GM19239 (cell line): ENCODE measurements at regions not wholly inside any gene's neighbourhood (a gene's known extent, or its start where the extent isn't known, plus 50 kb on each side); places are given as distances from the start of the nearest gene placed in this dataset.

ENCODE experiments used
- DNase-seq: peaks from one replicate; pipeline ENCODE4 v3.0.0; 2011; ENCODE audit warnings: low spot score; ENCODE audit not compliant: insufficient read length
- FAIRE-seq: peaks from 2 replicates; lab custom pipeline; 2011; peaks lifted over from hg19 to GRCh38; lab: Jason Lieb, UNC

DNA sequence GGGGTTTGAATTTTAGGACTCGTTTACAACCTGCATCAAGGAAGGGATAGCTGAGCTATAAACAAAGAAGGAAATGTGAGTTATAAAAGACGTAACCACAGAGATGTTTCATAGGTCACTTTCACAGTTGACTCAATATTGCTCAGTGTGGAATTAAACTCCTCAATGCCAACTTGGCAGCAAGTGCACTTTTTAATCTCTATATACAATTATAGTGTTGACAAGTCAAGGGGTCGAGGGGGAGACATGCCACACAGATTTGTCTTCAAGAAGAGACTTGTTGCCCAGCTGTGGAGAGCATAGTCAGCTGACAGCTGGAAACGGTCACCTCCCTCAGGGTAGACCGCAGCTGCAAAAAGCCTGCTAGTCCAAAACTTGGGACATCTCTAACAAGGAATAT lies 163.4 kb upstream of the DMAC1 start:
- FAIRE-seq (no peak), DNase-seq (no peak)

DNA sequence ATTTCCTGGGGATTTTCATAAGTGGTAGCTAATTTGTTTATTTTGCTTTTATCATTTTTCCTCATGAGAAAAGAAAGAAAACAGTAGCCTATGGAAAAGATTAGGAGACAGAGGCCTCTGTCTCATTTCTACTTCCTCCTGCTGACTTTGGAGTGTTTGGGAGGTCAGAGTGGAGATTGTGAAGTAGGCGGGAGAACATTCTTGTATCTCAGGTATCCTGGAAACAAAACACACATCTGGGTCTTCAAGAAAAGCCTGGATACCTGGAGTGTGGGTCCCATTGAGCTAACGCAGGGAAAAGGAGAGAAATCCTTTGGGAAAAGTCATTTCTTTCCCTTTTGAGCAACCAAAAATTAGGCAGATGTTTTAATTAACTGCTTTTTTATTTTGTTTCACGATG lies 161.5 kb upstream of the DMAC1 start:
- FAIRE-seq: no peak
- no peak for DNase-seq

DNA sequence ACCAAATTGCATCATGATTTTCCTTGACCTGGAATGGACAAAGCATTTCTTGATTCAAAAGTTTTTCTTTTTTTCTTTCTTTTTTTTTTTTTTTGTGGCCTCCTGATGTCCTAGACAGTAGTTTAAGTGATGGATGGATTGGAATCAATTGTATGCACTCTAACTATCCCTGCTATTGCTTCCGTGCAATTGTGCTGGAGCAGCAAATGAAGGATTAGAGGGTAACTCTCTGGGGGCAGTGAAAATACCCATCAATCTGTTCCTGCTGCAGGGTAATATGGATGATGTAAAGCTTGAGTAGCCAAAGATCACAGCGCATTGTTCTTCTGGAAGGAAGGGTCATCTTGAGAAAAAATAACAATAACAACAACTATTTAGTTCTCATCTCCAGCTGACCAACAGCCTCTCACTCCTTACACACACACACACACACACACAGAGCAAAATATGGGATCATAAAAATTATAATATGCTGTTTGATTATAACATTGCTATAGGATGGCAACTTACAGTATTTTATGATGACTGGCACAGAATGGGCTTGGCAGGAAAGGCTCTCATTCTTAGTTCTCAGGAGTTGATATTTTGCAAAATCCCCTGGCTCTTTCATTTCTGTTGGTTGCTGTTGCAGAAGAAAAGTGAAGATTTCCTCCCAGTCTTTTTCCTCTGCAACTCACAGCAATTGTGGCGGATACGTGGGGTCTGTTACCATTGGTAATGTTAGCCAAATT lies 160.9 kb upstream of the DMAC1 start:
- FAIRE-seq (no peak), DNase-seq (no peak)

DNA sequence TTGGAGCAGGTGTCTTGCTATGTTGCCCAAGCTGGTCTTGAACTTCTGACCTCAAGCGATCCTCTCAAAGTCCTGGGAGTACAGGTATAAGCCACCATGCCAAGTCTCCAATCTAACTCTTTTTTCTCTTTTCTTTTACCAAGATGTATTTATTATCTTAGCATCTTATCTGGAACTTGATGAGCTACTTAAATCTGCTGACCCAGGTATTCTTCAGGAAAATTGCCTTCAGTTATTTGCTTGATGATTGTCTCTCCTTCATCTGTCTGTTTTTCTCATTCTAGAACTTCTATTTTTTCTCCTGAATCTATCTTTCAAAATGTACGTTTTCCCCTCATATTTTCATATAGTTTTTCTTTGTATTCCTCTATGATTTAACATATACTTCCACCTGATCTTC lies 158.2 kb upstream of the DMAC1 start:
- no peak for DNase-seq
- no peak for FAIRE-seq

DNA sequence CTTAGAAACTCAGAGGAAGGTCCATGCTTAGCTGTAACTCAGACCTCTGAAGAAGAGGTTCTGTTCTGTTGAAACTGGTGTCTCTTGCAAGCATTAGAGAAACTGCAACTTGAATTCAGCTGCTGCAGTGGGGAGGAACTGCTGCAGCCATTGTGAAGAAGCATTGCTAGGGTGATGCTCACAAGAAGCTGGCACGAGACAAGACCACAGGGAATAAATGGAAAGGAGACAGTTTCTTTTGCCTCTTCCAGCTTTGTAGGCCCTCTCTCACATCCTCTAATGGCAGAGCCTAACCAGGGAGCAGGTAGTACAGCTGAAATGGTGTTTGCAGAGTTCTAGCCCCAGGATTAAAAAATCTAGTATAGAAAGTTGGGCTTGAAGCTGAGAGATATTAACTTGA lies 148.0 kb upstream of the DMAC1 start:
- DNase-seq (no peak), FAIRE-seq (no peak)

DNA sequence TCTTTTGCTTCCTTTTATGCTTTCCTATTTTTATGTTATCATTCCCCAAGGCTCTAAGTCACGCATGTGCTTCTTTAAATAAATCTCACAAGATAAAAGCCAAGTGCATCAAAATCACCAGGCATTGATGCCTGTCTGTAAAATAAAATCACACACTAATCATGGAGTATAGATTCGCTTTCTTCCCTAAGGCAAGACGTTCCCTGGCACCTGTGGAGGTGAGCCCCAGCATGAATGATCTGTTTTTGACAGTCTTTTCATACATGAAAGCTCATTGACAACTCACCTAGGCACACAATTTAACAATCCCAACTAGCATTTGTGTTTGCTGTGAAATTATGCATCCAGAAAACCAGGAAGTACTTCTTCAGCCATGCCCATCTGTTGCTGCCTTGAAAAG lies 146.9 kb upstream of the DMAC1 start:
- DNase-seq: no peak
- FAIRE-seq: no peak

DNA sequence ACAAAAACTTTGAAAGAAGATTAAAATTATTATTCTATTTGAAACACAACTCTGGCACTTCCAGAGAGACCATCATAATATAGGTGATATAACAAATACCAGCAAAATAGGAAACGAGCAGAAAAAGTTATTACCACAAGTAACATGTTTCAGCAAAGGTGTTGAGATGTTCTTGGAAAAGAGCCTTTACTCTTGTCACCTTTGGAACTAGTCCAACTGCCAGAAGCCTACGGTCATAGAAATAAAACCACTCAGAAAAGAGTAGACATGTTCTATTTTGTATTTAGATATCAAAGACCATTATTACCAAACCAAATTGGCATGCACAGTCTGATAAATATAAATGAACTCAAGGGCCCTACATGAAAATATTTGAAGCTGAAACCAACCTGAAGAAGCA lies 145.0 kb upstream of the DMAC1 start:
- DNase-seq: no peak
- FAIRE-seq: no peak

DNA sequence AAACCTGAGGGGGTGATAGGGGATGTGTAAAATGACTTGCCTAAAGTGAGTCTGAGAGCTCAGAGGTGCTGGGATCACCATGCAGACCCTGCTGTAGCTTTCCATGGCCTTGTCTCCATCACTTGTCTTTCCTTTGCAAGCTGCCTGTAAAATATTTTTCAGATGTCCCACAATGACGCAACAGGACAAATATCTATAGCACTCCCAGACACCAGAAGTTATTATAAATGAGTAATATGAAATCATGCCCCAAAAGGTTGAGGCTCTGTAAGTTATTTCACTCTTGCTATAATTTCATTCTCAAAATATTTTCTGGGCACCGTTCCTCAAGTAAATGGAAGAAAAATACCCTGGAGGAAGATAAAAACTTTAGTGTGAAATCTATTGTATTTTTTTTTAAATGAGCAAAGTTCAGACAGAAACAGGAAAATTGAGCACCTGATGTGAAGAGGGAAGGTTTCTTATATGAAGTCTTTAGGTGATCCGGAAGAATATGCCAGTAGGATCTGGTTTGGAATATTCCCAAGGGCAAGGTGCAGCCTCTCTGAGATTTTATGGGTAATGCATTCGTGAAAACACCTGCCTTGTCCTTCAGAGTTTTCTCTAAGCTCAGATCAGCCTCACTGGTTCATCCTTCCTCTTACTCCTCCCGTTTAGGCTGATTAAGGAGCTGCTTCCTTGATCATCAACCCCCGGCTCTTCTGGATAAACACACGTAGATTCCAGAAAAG lies 138.3 kb upstream of the DMAC1 start:
- DNase-seq (no peak), FAIRE-seq (no peak)

DNA sequence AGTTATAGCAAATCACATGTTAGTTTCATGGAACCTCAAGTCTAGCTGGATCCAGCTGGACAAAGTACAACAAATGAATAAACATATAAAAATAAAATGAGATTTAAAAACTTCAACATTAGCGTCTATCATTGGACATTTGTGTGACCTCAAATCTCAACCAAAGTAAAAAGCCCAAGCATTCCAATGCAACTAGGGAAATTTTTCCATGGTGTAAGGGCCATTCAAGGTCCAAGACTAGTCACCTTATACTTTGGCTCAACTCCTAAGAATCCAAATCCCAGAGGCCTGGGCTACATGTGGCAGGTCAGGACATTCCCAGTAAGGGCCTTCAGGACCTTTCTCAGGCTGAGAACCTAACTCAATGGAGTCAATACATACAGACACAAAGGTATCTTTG lies 137.4 kb upstream of the DMAC1 start:
- FAIRE-seq: no peak
- DNase-seq: no peak

DNA sequence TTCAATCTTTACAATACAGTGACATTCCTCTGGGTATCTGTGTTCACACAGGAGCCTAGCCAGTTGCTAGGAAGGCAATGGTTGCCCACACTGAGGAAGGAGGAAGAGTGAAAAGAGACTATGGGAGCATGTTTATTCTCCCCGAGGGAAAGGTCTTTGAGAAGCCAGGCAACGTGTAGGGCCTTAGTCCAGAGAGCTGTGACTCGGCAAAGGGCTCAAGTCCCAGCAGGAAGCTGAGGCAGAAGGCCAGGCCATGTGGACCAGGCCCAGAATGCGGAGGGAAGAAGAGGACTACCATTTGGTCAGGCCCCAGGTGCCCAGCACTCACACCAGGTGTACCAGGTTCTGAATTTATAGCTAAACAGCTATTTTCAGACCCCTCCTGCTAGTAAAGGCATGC lies 136.6 kb upstream of the DMAC1 start:
- FAIRE-seq (no peak), DNase-seq (no peak)

DNA sequence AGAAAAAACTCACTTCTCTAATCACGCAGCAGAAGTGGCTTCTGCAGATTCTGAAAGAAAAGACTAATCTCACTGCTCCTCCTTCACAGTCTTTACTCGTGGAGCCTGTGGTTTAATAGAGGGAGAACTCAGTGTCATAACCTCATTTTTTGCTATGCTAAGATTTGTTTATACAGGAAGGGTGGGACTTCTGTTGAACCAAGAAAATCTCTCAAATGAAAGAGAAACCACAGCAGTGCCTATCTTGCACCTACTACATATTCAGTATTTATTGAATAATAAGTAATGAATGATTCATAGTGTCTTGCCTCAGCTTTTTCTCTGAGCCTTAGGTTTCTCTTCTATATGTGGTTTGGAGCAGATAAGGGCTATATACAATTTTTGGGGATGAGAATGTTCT lies 136.1 kb upstream of the DMAC1 start:
- FAIRE-seq (no peak), DNase-seq (no peak)

DNA sequence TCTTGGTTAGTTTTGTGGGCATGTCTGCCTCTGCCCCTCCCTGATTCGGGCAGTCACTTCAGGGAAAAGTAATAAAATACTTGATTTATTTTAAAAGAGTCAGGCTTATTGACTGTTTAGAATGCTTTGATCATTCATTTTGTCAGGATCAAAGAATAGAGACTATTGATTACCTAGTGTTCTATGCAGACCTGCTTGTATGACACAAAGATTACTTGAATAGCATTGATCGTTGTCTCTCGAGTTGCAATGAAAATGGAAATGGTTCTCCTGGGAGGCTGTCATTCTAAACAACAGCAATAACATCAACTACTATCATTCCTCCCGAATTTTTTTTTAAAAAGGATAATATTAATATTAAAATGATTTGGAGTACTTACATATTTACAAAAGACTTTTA lies 133.2 kb upstream of the DMAC1 start:
- FAIRE-seq (no peak), DNase-seq (no peak)

DNA sequence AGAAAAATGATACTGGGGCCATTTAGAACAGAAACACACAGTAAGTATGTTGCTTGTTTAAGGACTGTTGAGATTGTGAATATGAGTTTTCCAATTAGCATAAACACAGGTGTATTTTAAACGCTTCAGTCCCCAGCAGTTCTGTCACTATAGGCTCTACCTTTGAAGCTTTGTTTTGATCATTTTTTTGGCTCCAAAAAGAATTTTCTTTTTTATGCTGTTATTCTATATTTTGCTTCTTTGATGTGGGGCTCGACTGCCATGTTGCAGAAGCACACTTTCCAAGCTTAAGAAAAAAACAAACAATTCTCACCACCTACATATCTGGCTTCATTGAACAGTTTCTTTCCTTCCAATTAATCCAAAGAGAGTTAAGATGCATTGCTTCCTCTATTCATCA lies 131.0 kb upstream of the DMAC1 start:
- DNase-seq (no peak), FAIRE-seq (no peak)

DNA sequence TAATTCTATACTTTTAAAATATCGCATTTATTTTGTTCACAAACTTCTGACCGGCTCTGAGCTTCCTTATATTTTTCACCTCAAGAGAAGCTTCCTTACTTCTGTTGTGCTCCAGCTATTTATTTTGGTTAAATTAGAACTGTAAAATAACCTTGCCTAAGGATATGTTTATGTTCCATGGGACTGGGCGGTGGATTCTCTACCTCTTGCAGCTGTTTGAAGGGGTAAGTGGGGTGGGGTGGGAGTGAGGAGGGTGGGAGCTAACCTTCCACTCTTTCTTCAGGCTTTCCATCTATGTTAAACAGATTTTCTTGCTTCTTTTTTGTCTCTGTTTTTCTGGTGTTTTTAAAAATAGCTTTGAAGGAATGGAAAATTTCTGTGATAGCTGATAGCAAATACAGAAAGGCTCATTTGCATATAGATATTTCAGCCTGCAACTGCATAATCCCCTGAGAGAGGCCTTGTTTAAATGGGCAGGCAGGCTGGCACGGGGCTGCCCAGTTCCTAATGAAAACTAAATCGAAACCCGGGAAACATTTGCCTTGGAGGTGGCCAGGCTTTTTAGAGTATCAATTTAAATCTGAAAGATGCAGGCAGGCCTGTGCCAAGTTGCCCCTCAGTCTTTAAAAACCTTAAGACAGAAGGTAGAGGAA lies 122.1 kb upstream of the DMAC1 start:
- DNase-seq (no peak), FAIRE-seq (no peak)

DNA sequence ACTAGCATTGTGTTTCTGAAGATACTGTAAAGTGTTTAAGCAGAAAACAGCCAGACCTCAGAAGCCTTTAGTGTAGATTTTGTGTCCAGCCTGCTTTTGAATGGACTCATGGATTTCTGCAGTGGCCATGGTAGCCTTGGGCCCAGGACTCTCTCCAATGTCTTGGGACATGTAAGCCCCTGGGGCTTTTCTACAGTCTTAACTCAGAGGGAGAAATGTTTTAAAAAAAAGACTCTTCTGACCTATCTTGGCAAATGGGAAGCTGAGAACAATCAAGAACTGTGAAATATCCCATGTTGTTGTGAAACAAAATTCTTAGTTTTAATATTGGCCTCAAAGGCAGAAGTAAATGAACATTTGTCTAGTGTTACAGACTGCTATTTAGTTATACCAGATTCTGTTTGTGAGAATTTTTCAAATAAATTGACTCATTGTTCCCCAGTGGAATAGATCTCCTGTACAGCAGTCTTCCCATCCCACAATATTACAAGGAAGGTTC lies 112.5 kb upstream of the DMAC1 start:
- no peak for FAIRE-seq
- DNase-seq: no peak

DNA sequence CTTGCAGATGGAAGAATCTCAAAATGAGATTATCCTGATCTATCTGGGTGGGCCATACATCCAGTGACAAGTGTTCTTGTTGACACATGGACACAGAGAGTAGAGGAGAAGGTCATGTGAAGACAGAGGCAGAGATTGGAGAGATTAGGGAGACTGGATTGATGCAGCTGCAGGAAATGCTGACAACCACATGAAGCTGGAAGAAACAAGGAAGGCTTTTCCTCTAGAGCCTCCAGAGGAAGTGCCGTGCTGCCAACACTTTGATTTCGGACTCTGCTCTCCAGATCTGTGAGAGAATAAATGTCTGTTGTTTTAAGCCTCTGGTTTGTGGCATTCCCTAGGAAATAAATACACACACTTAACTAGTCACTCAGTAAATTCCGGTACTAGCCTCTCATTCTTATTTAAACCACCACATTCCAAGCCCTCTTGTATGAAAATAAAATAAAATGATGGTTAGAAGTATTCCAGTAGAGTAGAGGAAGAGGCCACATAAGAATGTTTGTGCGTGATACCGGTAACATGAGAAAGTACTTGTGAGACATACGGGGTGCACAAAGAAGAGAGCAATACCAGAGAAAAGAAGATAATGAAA lies 110.9 kb upstream of the DMAC1 start:
- DNase-seq: no peak
- FAIRE-seq: no peak

DNA sequence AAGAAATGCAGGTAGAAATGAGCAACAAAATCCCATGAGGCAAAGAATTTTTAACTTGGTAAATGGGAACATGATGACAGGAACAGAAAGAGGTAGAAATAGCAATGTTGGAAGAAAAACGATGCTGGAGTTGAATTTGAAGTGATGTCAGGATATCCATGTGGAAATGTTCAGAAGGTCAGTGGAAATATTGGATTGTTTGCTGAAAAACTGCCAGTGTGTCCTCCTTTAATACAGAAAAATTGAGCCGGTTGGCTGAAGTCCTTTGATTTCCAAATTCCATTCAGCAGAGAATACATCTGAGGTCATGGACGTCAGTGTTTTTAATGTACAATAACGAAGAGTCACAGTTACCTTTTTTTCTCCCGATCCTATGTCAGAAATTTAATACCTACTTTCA lies 110.0 kb upstream of the DMAC1 start:
- FAIRE-seq (no peak), DNase-seq (no peak)

DNA sequence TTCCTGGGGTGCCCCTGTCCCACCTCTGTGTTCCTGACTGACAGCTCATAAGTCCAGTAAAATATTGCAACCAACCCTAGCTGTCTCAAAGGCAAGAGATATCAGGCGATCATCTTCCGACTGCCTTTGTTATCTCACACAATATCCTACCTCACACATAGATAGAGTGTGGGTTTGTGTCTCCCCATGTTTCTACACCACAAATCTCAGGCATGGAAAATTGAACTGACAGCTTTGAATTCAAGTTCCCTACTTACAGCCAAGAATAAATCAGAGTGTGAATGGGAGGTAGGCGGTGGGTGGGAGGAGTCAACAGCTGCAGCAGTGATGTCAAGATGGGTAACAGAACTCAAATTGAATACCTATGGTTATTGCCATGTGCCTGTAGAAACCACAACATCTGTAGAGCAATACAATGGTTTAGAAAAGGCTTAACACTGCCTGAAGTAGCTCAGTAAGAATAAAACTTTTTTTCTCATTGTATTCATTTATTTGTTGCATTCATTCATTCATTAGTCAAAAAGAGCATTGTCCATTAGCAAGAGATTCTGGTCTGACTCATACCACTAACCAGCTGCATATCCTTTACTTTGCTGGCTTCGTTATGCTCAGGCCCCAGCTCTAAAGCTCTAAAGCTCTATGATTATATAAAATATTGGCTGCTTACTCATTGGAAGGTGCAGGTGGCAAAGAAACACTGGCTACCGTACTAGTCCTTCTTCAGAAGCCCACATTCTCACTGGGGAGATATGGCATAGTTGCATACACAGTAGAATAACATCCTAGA lies 108.2 kb upstream of the DMAC1 start:
- FAIRE-seq (no peak), DNase-seq (no peak)

DNA sequence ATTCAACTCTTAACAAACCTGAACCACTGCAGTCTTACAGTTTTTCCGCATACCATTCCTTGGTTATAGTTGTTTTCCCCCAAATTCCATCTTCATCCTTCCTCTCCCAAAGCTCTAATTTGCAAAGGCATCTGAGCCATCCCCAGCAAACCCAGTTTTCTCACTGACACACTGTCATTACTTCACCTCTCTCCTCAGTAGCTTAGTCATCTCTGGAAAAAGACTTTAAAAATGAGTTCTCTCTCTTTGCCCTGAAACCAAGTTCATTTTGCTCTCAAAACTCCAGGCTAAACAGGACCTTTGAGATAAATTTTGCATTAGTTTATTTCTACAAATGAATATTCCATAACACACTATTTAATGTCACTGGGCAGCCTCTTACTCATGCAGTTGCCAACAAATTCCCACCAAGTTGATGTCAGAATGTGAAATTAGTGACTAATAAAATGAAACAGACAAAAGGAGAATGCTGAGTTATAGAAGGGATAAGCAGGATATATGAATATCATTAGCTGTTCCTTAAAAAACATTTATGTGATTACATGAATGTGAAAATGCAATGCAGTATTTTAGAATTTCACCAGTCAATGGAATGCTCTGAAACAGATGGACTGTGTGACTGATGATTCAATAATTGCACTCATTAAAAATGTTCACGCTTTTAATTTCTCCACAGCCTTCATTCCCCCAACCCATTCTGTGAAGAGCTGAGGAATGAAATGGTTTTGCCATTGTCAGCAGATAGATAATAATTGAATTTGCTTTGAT lies 107.4 kb upstream of the DMAC1 start:
- DNase-seq (no peak), FAIRE-seq (no peak)

DNA sequence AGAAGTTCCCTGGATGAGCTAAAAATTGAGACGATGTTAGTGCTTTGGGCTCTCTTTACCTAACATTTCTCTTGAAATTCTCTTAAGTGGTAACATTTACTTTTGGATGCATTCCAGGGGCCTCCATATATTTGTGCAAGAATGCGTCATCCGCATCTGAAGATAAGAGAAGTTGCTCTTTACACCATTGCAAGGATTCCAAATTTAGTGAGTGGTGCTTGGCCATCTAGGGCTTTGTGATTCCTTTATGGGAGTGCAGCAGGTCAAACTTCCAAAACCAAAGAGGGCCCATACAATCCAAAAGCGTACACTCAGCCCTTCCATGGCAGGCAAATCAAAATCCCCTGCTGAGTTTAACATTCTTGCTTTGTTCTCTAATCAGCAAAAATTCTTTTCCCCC lies 102.0 kb upstream of the DMAC1 start:
- DNase-seq (no peak), FAIRE-seq (no peak)
